LoVo (cell line): ENCODE measurements at regions not wholly inside any gene's neighbourhood (a gene's known extent, or its start where the extent isn't known, plus 50 kb on each side); places are given as distances from the start of the nearest gene placed in this dataset.
"Not testable (repeated sequence)": the region's sequence is repeated elsewhere in the genome, so short reads cannot be mapped to it uniquely, and the experiment has no call there.

Source experiments
- DNase-seq: peaks from one replicate; pipeline ENCODE4 v3.0.0-alpha.2; 2016; ENCODE audit warnings: low spot score

DNA sequence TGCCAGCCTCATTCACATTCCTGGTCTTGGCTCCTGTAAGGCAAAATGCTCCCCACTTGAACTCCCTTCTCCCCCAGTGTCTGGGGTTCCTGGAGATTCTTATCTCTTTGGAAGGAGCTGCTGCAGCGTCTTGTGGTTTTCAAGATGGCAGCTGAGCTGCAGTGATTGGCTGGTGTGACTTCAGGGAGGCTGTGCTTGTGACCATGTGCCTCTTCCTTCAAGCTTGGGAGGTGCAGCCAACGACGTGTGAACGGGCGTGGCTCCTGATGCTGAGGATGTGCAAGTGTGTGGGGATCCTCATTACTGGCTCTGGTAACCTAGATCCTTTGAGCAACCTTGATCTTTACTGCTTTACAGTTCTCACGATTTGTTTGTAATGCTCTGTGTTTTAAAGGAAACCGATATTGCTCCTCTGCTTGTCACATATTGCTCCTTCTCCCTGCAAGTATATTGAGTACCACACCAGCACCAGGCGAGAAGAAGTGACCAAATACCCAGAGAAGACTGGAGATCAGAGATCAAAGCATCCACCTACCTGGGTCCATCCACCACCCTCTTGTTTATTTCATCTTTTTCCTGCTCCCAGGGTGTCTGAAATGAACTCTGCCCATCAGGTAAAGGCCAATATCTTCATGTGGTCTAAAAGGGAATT is 208.5 kb downstream of the FGF9 start:
- no peak for DNase-seq

DNA sequence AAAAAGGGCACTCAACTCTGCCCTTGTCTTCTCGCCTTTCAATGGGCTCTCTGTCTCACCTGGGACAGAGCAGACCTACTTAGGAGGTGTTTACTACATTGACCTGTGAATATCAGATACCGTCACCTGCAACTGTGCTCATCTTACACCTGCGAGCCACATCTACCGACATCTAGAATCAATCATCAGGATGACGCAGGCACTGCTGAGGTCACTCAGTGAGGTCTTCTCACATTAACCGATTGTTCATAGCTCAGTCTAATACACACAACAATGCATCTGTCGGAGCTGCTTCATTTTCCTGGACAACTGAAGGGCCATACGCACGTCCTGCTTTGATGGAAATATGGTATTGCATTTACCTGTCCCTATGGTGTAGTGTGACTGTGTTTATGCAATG is 211.9 kb downstream of the FGF9 start:
- no peak for DNase-seq

DNA sequence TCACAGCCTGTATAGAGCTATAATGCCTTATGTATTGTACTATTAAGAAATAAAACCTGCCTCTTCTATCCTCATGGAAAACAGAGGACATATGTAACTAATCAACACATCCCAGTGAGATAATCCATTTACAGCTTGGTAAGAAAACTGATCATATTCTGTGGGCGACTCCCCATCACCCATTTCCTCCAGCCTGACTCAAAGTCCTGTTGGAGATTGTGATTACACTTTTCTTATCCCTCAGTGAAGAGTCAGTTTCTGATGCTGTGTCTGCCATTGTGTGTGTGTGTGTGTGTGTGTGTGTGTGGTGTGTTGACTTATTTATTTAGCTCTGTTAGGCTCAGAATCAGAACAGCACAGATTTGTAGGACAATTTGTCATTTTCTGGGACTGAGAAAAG is 212.8 kb downstream of the FGF9 start:
- DNase-seq = no peak

DNA sequence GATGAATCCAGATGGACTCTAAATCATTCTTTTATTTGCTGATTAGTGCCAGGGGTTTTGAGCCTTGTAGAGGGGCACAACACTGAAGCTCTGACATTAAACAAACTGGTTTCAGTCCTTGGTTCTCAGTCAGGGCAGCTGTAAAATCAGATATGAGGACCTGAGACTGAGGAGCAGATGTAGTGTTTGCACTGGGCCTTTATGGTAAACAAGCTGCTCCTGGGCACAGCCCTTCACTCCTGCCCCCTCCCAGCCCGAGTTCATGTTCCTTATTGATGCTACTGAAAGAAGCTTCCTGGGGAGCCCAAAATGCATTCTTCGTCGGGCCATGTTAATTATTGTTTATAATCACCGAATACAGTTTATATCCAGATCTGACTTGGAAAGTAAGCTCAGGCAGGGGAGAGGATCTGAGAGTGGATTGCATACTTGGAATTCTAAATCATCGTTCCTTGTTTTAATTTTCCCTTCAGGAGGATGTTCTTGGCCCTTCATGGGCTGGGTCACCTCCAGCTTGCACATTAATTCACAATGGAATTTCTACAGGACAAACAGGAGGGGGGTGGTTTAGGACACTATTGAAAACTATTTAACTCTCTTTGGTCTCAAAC is 213.5 kb downstream of the FGF9 start:
- DNase-seq = no peak

DNA sequence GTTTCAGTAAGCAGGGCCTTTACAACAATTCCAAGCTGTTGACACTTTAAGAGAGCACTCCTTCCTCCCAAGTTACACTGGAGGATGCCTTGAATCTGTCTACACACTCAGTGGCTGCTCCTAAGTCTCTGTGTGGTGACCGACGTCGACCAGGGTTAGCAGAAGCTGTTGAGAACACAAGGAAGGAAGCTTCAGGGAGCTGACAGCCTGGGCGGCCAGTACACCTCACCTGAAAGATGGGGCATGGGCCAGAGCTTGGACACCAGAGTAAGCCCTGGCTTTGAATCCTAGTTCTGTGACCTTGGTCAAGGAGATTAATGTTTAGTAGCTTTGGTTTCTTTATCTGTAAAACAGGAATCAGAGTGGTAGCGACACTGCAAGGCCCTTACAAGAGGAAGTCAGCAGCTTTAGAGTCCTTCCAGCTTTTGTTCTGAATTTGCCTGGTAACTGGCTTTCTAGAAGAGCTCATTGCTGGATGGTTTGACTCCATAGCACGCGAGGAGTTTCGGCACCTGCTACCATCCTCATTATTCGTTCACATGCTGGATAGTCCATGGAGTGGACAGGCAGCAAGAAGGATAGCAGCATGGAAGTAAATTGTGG is 214.2 kb downstream of the FGF9 start:
- no peak for DNase-seq

DNA sequence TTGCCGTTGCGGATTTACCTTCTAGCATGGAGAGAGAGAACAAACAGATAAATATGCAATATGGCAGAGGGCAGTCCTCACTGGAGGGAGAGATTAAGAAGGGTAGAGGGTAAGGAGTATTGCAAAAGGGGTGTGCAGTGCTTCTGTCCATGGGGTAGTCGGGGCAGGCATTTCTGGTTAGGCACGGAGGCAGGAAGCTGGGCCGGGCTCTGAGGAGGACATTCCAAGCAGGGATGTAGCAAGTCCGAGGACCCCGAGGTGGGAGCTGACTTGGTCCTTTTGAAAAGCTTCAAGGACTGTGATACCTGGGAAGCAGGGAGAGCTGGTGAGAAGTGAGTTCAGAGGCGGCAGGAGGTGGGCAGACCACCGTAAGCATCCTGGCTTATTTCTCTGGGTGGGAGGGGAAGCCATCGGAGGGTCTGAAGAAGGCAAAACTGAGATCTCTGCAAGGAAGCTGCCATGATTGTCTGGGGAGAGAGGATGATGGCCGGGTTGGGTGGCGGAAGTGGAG is 214.9 kb downstream of the FGF9 start:
- DNase-seq = no peak

DNA sequence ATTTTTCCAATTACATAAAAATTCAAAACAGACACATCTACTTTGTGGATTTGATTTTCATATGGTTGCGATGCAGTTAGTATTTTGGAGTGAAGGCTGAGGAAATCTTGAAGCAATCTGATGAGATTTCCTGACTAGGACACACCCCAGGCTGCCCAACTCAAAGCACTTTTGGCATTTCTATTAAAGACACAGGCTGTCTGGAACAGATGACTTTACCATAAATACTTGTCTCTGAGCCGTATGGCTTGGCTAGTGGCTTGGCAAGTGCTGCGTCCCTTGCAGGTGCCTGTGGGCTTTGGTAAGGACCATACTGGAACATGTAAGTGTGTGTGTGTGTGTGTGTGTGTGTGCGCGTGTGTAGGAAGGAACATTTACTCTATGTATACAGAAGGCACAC is 218.8 kb downstream of the FGF9 start:
- DNase-seq = no peak

DNA sequence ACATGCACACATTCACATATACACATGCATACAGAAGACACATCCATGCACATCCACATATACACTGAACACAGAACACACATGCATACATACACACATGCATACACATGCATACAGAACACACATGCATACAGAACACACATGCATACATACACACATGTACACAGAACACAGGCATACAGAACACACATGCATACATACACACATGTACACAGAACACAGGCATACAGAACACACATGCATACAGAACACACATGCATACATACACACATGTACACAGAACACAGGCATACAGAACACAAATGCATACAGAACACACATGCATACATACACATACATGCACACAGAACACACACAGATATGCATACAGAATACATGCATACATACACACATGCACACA is 219.3 kb downstream of the FGF9 start:
- DNase-seq = not testable (repeated sequence)

DNA sequence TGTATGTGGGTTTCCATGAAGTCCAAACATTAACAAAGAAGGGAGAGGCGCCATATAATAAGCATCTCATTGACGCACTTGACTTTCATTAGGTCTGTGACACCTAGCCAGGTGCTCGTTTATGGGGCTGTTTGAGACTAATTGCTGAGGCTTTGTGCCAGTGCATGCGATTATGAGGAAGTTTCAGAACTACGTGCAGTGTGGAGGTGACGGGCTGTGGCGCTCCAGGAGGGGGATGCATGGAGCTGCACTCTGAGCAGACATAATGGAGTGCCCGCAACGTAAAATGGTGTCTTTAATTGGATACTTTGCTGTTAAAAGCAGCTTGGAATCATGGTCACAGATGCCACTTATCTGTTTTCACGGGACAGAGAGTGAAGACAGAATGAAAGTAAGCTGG is 223.2 kb downstream of the FGF9 start:
- no peak for DNase-seq

DNA sequence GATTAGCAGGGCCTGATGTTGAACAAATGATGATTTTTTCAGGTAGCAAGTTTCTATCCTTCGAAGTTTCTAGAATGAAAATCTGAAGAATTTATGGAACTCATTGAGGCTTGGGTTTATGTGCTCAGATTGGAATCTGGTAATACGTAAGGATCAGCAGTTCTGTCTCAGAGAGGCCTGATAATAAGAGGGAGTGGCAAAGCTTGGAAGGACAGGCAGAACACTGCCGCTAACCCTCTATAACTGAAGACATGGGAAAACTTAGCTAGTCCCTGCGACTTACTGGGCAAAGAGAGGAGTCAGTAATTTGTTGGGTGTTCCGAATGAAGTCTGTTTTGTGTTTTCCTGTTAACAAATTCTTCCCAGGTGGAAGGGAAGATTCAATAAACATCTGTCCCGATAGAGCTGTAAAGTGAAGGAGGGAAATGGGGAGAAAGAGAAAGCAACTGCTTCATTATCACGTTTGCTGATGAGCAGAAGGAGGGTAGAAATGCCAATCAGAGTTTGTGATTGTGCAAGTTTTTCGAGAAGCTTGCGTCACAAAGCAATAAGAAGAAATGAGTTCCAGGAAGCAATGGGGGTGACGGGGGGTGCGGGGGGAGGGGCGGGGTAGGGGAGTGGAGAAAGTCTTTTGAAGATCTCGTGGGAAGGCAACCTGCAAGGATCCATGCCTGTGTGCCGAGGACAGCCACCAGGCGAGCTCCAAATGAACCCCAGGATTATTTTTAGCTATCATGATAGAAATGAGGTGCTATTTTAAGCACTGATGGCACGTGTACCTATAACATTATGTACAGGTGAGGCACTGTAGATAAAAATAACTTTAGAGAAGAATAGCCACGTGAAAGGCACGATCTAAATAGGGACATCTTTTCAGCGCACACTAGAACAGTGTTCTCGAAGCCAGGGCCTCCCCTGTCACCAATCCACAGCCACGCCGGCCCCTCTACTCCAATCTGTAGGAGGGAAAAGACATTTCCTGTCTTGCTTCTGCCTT is 224.1 kb downstream of the FGF9 start:
- no peak for DNase-seq

DNA sequence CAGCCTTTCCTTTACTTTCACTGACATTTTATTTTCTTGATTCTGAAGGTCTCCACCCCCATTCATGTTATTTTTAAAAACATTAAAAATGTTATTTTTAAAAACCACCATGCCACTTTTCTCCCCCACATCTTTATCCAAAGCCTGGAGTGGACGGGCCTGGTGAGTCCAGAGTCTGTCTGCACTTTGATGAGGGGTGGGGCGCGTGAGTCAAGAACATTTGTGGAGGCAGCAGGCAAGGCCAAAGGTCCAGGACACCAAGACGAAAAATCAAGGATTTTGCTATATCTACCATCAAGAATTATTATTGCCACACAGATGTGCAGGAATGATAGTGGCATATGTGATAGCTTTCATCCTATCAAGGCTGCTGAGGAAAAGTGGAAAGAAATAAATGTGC is 224.9 kb downstream of the FGF9 start:
- DNase-seq = no peak

DNA sequence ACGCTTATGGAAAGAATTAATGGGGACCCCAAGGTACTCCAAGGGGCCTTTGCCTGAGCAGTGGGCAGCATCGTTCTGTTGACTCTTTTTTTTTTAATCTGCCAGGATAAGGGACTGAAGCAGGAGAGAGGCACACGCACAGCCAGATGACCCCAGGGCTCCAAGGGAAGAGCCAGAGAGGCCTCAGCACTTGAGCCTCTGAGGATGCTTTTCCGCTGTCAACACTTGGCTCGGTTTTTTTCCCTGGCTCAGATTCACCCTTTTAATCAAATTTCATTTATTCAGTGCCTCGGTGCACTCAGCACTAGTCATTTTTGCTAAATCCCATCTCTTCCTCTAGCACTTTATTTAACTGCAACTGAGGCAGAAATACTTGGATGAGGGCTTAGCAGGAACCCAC is 226.3 kb downstream of the FGF9 start:
- DNase-seq = no peak

DNA sequence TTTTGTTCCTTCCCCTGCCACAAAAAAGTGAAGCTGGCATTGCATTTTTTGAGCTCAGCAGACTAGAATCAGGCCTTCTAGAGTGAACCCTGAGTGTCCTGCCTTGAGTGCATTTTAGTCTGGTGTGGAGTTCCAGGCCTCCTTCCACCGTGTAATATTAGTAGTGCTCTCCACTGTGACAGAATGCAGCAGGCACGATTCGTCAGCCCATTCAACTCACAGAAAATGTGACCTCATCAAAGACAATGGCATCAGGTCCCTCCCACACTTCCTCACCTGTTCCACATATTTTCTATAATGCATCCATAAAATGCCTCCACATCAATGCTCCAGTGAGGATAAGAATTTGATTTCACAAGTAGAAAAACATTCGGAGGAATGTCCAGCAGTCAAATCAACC is 227.6 kb downstream of the FGF9 start:
- no peak for DNase-seq

DNA sequence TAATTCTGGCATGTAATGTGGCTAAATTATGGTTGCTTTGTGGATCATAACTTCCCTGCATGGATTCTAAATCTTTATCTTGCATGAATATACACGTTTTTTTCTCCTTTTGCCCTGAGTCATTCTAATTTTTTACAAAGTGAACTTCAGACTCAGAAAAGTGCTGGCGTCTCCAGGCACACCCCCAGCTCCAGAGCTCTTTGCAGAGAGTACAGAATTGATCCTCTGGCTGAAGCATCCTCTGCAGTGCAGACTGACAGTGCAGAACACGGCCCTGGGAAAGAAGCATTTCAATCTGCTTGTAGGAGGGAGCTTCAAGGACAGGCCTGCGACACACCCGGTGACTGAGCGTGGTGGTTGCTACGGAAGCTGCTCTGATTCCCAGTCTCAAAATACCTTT is 228.1 kb downstream of the FGF9 start:
- no peak for DNase-seq

DNA sequence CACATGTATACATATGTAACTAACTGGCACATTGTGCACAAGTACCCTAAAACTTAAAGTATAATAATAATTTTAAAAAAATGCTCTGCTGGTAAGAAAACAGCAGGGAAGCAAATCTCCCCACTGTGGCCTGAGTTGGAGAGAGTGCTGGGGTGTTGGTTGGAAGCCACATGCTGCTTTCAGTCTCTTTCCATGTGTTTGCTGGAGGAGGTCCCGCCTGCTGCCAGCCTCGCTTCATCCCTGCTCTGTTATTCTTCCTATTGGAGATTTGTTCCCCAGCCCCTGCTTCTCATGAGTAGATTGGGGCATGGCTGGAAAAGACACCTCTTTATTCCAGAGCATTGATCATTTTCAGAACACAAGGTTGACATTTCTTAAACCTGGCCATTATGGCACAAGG is 230.5 kb downstream of the FGF9 start:
- no peak for DNase-seq

DNA sequence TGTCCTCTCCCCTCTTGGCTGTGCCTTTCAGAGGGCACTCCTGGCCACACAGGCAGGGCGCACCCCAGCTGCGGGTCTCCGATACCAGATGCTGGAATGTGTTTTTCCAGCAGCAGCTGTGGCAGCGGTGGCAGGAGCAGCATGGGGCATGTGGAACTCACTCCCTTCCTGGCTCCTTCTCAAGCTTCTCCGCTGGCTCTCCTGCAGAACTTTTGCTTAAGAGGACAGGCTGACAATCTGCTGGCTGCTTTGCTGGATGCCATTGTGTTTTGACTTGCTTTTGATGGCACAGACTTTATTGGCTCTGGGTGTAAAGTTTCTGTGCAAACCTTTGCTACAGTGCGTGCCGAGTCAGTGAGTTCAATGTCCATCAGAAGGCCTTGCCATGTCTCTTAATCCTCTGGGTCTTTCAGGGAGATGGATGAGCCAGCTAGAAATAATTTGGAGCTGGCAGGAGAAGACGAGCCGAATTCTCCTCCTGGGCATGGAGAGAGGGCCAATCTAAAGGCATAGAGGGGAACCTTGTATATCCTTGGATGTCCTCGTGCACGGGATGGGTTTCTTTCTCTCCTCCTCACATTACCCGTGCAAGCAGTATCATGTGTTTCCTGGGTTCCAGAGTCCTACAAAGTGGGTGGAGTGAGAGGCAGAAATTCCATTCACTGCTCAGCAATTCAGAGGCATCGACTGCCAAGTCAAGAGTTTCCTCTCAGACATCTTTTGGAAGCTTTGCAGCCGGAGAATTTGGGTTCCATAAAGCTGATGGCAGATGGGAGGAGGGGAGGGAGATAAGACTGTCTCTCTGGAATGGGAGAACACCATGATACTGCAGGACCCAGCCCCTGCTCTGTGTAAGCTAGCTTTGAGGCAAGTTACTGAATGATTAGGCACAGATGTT is 231.2 kb downstream of the FGF9 start:
- DNase-seq = no peak

DNA sequence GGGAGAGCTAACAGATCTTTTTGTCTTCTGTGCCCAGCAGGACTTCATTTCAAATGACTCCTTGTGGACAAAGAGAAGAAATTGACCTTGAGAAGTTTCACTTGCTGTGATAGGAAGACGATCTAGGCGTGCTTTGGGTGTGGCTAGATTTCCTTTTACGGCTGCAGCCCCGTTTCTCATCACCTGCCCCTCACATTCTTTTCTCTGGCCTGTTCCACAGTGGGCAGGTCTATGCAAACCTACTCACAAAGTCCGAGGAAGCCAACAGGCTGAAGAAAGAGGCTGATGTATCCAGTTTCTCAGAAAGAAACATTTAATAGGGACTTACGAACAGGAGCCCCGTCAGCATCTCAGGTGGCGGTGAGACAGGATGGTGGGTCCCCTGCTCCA is 231.8 kb downstream of the FGF9 start:
- no peak for DNase-seq

DNA sequence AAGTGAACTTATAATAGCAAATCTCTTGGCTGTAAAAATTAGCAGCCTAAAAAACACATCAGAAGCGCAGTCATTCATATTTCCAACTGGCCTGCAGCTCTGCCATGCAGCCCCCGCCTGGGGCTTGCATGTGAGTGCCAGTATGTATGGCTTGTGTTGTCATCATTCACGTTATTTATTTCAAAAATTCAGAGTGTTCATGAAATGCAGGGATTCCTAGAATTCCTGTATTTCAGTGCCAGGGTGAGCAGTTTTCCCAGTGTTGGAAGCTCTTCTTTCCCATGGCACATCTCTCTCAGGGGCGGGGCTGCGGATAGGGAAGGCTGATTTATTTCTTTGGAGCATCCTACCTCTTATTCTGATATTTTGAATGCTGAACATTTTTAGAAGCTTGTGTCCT is 234.6 kb downstream of the FGF9 start:
- no peak for DNase-seq

DNA sequence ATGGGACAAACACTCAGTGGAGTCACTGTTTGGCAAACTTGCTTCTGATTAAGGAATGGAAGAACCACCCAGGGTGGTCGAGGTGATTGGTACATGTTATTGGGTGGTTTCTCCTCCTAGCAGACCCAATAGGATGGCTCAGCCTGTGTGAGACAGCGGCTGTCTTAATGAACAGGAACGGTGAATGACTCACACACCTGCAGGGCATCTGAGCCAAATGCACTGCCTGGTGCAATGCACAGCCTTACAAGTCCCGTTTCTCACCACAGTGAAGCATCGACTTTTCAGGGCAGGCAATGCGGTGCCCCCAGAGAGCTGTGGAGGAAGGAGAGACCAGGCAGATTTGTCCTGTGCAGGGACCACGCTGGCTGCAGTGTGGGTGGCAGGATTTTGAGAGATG is 238.5 kb downstream of the FGF9 start:
- no peak for DNase-seq

DNA sequence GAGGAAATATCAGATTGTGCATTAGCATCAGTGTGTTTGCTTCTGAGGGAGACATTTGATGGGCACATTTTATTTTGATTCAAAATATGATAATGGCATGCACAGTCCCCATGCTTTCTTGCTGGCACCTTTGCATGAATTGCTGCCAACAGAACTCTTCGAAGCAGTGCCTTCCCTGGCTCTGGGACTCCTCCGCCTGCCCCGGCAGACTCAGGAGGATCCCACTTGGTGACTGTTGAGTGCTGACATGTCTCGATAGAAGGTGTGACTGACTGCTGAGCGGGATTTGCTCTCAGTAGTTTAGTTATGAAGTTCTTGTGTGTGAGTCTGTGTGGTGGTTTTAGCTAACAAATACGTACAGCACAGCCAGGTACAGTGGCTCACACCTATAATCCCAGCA is 239.7 kb downstream of the FGF9 start:
- no peak for DNase-seq

DNA sequence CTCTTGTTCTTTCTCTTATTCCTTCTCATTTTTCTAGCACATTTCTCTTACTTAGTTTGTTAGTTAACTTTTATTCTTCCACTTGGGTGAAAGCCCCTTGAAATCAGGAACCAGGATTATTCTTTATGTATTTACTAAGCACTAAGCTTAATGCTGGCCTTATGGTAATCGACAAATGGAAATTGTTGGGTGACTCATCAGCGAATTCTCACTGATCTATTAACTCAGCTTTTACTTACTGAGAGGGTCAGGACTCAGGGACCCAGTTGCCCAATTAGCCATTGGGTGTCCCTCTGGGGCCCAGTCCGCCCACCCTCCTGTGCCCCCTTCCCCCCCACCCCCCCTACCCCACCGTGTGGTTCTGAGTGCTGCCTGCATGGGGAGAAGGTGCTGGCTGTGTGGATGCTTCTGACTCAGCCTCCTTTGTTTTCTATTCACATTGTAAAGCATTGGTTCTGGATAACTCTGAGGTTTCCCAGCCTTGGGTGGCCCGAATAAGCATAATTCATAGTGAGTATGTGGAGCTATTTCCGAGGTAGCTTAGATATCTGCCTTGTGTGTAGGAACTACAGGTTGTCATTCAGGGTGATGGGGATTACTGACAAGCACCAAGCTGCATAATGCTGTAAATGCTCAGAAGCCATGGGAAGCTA is 240.9 kb downstream of the FGF9 start:
- DNase-seq = no peak
